SK-N-SH (cell line): ENCODE measurements at regions not wholly inside any gene's neighbourhood (a gene's known extent, or its start where the extent isn't known, plus 50 kb on each side); places are given as distances from the start of the nearest gene placed in this dataset.

ENCODE experiments used
- CTCF ChIA-PET: fragments of 300-600, 350-600 bp; formaldehyde crosslinking; extraction: SDS; loops from one replicate; lab custom pipeline; 2021; lab: Yijun Ruan, JAX
- POLR2A ChIA-PET: fragments of 350-600 bp; sonication (Branson Sonifier 250); formaldehyde crosslinking; extraction: SDS; loops from one replicate; lab custom pipeline; 2020; ENCODE audit warnings: antibody characterized with exemption, inconsistent platforms; lab: Yijun Ruan, JAX
- DNase-seq: peaks from one replicate; pipeline ENCODE4 v3.0.0; 2012
- H2AFZ ChIP-seq: fragments of 200-600 bp; sonication (generic); 2 replicates; pipeline ENCODE4 v1.8.1; 2016; ENCODE audit warnings: antibody characterized with exemption, mild to moderate bottlenecking, low read depth
- H3F3A ChIP-seq: fragments of 200-600 bp; sonication (generic); replicated peaks from 2 replicates; pipeline ENCODE3; 2016; ENCODE audit warnings: antibody characterized with exemption, mild to moderate bottlenecking; ENCODE audit not compliant: insufficient read depth
- H3K27ac ChIP-seq, 2 experiments: fragments of 200-500 bp in 1 of 2; fragments of 200-600 bp in 1 of 2; sonication (Bioruptor generic) in 1 of 2; sonication (generic), shearing (Covaris generic) in 1 of 2; 2 replicates each; pipeline versions ENCODE4 v1.5.1 to v1.6.1; 2014 to 2016; ENCODE audit warnings: low read depth in 2 of 2, inconsistent platforms in 1 of 2, low read length in 1 of 2, mild to moderate bottlenecking in 1 of 2, mixed read lengths in 1 of 2
- H3K27me3 ChIP-seq: fragments of 200-600 bp; sonication (generic), shearing (Covaris generic); 2 replicates; pipeline ENCODE4 v1.6.1; 2016; ENCODE audit warnings: mixed run types; ENCODE audit not compliant: insufficient read depth
- H3K36me3 ChIP-seq, 2 experiments: fragments of 200-500 bp in 1 of 2; fragments of 200-600 bp in 1 of 2; sonication (Bioruptor generic) in 1 of 2; sonication (generic) in 1 of 2; replicated peaks in 1 of 2; 2 replicates each; pipeline versions ENCODE3 to v1.5.1; 2014 to 2016; ENCODE audit warnings: low read length in 1 of 2, mild to moderate bottlenecking in 1 of 2; ENCODE audit not compliant: insufficient read depth in 2 of 2, control insufficient read depth in 1 of 2
- H3K4me1 ChIP-seq, 2 experiments: fragments of 200-500 bp in 1 of 2; fragments of 200-600 bp in 1 of 2; sonication (Bioruptor generic) in 1 of 2; sonication (generic), shearing (Covaris generic) in 1 of 2; 2 replicates each; pipeline versions ENCODE4 v1.5.1 to v1.6.1; 2014 to 2016; ENCODE audit warnings: low read depth in 1 of 2, low read length in 1 of 2, mixed run types in 1 of 2; ENCODE audit not compliant: insufficient read depth in 2 of 2, control insufficient read depth in 1 of 2
- H3K4me2 ChIP-seq: fragments of 200-600 bp; sonication (generic), shearing (Covaris generic); 2 replicates; pipeline ENCODE4 v1.6.1; 2017; ENCODE audit warnings: mixed run types
- H3K4me3 ChIP-seq, 2 experiments: fragments of 200-500 bp in 1 of 2; fragments of 200-600 bp in 1 of 2; sonication (Bioruptor generic) in 1 of 2; sonication (generic), shearing (Covaris generic) in 1 of 2; 2 replicates each; pipeline versions ENCODE4 v1.5.1 to v1.8.1; 2014 to 2016; ENCODE audit warnings: low read depth in 2 of 2, inconsistent platforms in 1 of 2, low read length in 1 of 2, mild to moderate bottlenecking in 1 of 2, mixed read lengths in 1 of 2, moderate library complexity in 1 of 2
- H3K79me2 ChIP-seq: fragments of 200-600 bp; sonication (generic); 2 replicates; pipeline ENCODE4 v1.8.1; 2017; ENCODE audit warnings: mild to moderate bottlenecking; ENCODE audit not compliant: insufficient read depth
- H3K9ac ChIP-seq: fragments of 200-600 bp; sonication (generic); 2 replicates; pipeline ENCODE4 v1.6.1; 2017; ENCODE audit warnings: mixed run types
- H3K9me2 ChIP-seq: fragments of 200-600 bp; sonication (generic); 2 replicates; pipeline ENCODE4 v1.6.1; 2017; ENCODE audit warnings: mixed run types
- H3K9me3 ChIP-seq: fragments of 200-600 bp; sonication (generic); 2 replicates; pipeline ENCODE4 v1.6.1; 2017; ENCODE audit warnings: mixed run types, mild to moderate bottlenecking, moderate library complexity
- H4K20me1 ChIP-seq: fragments of 200-600 bp; sonication (generic); 2 replicates; pipeline ENCODE4 v1.6.1; 2017; ENCODE audit warnings: mild to moderate bottlenecking, mixed run types; ENCODE audit not compliant: insufficient read depth
- ELF1 ChIP-seq: IDR thresholded peaks from 2 replicates; pipeline ENCODE4 v1.4.0; 2012
- EP300 ChIP-seq, 2 experiments: IDR thresholded peaks; 2 replicates each; pipeline versions ENCODE4 v1.4.0 to v1.6.1; 2012; ENCODE audit warnings: borderline replicate concordance in 1 of 2, low read depth in 1 of 2, low read length in 1 of 2
- FOSL2 ChIP-seq: IDR thresholded peaks from 2 replicates; pipeline ENCODE4 v1.4.0; 2012; ENCODE audit warnings: low read depth, mild to moderate bottlenecking, moderate library complexity, borderline replicate concordance
- FOXM1 ChIP-seq: IDR thresholded peaks from 2 replicates; pipeline ENCODE4 v1.4.0; 2012; ENCODE audit warnings: low read depth, mild to moderate bottlenecking
- JUND ChIP-seq: IDR thresholded peaks from 2 replicates; pipeline ENCODE4 v1.4.0; 2012
- MEF2A ChIP-seq: IDR thresholded peaks from 2 replicates; pipeline ENCODE4 v1.4.0; 2012; ENCODE audit warnings: low read depth, borderline replicate concordance
- MXI1 ChIP-seq: IDR thresholded peaks from 2 replicates; pipeline ENCODE4 v1.6.1; 2012; ENCODE audit warnings: mild to moderate bottlenecking, low read depth, low read length, improper control_type of control experiment
- NFIC ChIP-seq: IDR thresholded peaks from 2 replicates; pipeline ENCODE4 v1.4.0; 2012; ENCODE audit warnings: borderline replicate concordance
- NRF1 ChIP-seq: IDR thresholded peaks from 2 replicates; pipeline ENCODE4 v1.6.1; 2012; ENCODE audit warnings: low read depth, mild to moderate bottlenecking, low read length
- POLR2AphosphoS5 ChIP-seq: IDR thresholded peaks from 2 replicates; pipeline ENCODE4 v1.6.1; 2012; ENCODE audit warnings: low read depth, low read length
- RAD21 ChIP-seq: IDR thresholded peaks from 2 replicates; pipeline ENCODE4 v1.6.1; 2012; ENCODE audit warnings: mild to moderate bottlenecking, low read length
- RFX5 ChIP-seq: IDR thresholded peaks from 2 replicates; pipeline ENCODE4 v1.6.1; 2012; ENCODE audit warnings: mild to moderate bottlenecking, improper control_type of control experiment, low read length
- RXRA ChIP-seq: IDR thresholded peaks from 2 replicates; pipeline ENCODE4 v1.4.0; 2012; ENCODE audit warnings: low read depth, mild to moderate bottlenecking, borderline replicate concordance
- SIN3A ChIP-seq: IDR thresholded peaks from 2 replicates; pipeline ENCODE4 v1.6.1; 2012; ENCODE audit warnings: low read depth, mild to moderate bottlenecking, low read length, moderate library complexity, borderline replicate concordance
- TAF1 ChIP-seq: IDR thresholded peaks from 2 replicates; pipeline ENCODE4 v1.6.1; 2012; ENCODE audit warnings: low read depth, mild to moderate bottlenecking, low read length, moderate library complexity, borderline replicate concordance
- TCF12 ChIP-seq: IDR thresholded peaks from 2 replicates; pipeline ENCODE4 v1.4.0; 2012
- TEAD4 ChIP-seq: IDR thresholded peaks from 2 replicates; pipeline ENCODE4 v1.4.0; 2012; ENCODE audit warnings: mild to moderate bottlenecking, borderline replicate concordance; ENCODE audit not compliant: insufficient read depth
- YY1 ChIP-seq: IDR thresholded peaks from 2 replicates; pipeline ENCODE4 v1.4.0; 2012; ENCODE audit warnings: low read depth, mild to moderate bottlenecking
- WGBS: methylation state at CpG from one replicate; pipeline ENCODE4 v1.1.6; 2017; ENCODE audit warnings: low lambda C conversion rate; 5-methylcytosine and 5-hydroxymethylcytosine counted together
- TF ChIP-seq, protein P1 (sequence below): IDR thresholded peaks from 2 replicates; pipeline ENCODE4 v1.4.0; 2012; ENCODE audit warnings: low read depth
- TF ChIP-seq, protein P2 (sequence below): fragments of 150-350 bp; IDR thresholded peaks from 2 replicates; pipeline ENCODE4 v1.6.1; 2017; ENCODE audit warnings: antibody characterized with exemption, low read length, low read depth, borderline replicate concordance
- TF ChIP-seq, protein P3 (sequence below): IDR thresholded peaks from 2 replicates; pipeline ENCODE4 v1.4.0; 2012; ENCODE audit warnings: low read depth, borderline replicate concordance
- TF ChIP-seq, protein P4 (sequence below): fragments of 150-350 bp; IDR thresholded peaks from 2 replicates; pipeline ENCODE4 v1.6.1; 2016; ENCODE audit warnings: mild to moderate bottlenecking, low read depth, low read length
- TF ChIP-seq, protein P5 (sequence below): IDR thresholded peaks from 2 replicates; pipeline ENCODE4 v1.6.1; 2012; ENCODE audit warnings: mild to moderate bottlenecking, low read depth, low read length, moderate library complexity

DNA sequence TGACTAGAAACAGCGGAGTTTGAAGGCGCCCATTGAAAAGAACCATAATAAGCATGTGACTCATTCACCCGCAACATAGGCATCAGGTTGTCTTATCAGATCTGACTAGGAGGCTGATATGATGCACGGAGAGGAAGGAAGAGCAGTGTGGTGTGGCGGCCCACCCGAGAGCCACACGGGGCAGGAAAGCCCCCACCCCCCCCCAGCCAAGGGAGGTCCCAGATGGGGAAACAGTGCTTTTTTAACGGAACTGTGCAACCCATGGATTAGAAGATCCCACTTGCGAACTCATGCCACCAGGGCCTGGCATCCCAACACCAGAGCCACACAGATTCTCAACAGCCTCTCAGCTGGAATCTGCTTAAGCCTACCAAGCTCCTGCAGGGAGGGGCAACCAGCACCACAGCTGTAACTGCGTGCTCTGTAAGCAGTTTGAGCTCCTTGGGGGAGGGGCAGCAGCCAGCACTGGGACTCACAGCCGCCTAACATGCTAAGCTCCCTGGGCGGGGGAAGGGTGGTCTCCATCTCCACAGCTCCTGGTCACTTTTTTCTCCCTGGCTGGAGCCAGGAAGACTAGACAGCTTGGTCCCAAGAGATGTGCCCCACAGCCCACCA, 466.2 kb downstream of the PDGFC start (continued):
- peak; percentile 38; the same call in 1 of the 2 replicates for TF ChIP-seq YY1
- no peak for TF ChIP-seq RAD21
- TF ChIP-seq ELF1, result no peak
- no peak; the same call in 1 of the 2 replicates for TF ChIP-seq TAF1
- TF ChIP-seq TCF12, result peak; percentile 80
- TF ChIP-seq, protein P1, sequence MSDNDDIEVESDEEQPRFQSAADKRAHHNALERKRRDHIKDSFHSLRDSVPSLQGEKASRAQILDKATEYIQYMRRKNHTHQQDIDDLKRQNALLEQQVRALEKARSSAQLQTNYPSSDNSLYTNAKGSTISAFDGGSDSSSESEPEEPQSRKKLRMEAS, result peak; percentile 26; the same call in 1 of the 2 replicates
- TF ChIP-seq, protein P2, sequence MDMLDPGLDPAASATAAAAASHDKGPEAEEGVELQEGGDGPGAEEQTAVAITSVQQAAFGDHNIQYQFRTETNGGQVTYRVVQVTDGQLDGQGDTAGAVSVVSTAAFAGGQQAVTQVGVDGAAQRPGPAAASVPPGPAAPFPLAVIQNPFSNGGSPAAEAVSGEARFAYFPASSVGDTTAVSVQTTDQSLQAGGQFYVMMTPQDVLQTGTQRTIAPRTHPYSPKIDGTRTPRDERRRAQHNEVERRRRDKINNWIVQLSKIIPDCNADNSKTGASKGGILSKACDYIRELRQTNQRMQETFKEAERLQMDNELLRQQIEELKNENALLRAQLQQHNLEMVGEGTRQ, result no peak
- no peak for TF ChIP-seq TEAD4
- TF ChIP-seq NRF1, result no peak
- TF ChIP-seq POLR2AphosphoS5, result no peak

DNA sequence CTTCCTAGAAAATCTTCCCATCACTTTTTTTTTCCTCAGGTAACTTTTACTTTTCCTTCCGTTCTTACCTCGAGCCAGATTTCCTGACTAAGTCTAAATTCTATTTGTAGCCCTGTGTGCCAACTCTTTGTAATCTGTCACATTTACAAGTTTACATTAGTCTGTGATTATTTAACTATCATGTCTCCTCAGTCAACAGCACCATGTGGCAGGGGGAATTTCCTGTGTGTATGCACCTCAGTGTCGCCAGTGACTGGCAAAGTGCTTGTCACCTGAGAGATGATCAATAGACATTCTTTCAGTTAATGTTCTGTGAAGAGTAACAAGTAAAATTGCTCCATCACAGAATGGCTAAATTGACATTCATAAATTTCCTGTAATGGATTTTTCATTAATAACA, 468.5 kb downstream of the PDGFC start:
- Histone ChIP-seq H2AFZ (no peak overlapping the region), H4K20me1 (no peaks in the 10 kb centered on the region), H3K4me1 (peaks cover 0 to 10% of the 10 kb centered on the region in 2 experiments; a peak in 2 of 4 replicates), H3F3A (peaks cover 6% of the 10 kb centered on the region), H3K4me2 (no peak overlapping the region), H3K27ac (no peak overlapping the region), H3K9me3 (no peaks in the 10 kb centered on the region), H3K9me2 (no peaks in the 10 kb centered on the region), H3K79me2 (no peaks in the 10 kb centered on the region), H3K9ac (no peak overlapping the region), H3K36me3 (no peaks in the 10 kb centered on the region), H3K27me3 (no peaks in the 10 kb centered on the region), H3K4me3 (no peak overlapping the region)
- 77% methylated on average over 3 of the region's 3 CpGs for WGBS
- ChIA-PET CTCF (no interaction called here), POLR2A (no interaction called here)
- DNase-seq, result no peak
- TF ChIP-seq JUND (no peak), FOXM1 (no peak), POLR2AphosphoS5 (no peak), NRF1 (no peak), MXI1 (no peak), SIN3A (no peak), MEF2A (no peak), FOSL2 (no peak), RFX5 (no peak), RXRA (no peak), NFIC (no peak), EP300 (IDR thresholded peaks at IDR 0.05; ENCODE audit: borderline replicate concordance in 1 of 2, low read depth in 1 of 2, low read length in 1 of 2) (no peak), TAF1 (no peak)
- TF ChIP-seq, protein P3, sequence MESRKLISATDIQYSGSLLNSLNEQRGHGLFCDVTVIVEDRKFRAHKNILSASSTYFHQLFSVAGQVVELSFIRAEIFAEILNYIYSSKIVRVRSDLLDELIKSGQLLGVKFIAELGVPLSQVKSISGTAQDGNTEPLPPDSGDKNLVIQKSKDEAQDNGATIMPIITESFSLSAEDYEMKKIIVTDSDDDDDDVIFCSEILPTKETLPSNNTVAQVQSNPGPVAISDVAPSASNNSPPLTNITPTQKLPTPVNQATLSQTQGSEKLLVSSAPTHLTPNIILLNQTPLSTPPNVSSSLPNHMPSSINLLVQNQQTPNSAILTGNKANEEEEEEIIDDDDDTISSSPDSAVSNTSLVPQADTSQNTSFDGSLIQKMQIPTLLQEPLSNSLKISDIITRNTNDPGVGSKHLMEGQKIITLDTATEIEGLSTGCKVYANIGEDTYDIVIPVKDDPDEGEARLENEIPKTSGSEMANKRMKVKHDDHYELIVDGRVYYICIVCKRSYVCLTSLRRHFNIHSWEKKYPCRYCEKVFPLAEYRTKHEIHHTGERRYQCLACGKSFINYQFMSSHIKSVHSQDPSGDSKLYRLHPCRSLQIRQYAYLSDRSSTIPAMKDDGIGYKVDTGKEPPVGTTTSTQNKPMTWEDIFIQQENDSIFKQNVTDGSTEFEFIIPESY, result no peak
- TF ChIP-seq, protein P4, sequence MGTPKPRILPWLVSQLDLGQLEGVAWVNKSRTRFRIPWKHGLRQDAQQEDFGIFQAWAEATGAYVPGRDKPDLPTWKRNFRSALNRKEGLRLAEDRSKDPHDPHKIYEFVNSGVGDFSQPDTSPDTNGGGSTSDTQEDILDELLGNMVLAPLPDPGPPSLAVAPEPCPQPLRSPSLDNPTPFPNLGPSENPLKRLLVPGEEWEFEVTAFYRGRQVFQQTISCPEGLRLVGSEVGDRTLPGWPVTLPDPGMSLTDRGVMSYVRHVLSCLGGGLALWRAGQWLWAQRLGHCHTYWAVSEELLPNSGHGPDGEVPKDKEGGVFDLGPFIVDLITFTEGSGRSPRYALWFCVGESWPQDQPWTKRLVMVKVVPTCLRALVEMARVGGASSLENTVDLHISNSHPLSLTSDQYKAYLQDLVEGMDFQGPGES, result no peak
- TF ChIP-seq, protein P1, result no peak
- TF ChIP-seq, protein P5, sequence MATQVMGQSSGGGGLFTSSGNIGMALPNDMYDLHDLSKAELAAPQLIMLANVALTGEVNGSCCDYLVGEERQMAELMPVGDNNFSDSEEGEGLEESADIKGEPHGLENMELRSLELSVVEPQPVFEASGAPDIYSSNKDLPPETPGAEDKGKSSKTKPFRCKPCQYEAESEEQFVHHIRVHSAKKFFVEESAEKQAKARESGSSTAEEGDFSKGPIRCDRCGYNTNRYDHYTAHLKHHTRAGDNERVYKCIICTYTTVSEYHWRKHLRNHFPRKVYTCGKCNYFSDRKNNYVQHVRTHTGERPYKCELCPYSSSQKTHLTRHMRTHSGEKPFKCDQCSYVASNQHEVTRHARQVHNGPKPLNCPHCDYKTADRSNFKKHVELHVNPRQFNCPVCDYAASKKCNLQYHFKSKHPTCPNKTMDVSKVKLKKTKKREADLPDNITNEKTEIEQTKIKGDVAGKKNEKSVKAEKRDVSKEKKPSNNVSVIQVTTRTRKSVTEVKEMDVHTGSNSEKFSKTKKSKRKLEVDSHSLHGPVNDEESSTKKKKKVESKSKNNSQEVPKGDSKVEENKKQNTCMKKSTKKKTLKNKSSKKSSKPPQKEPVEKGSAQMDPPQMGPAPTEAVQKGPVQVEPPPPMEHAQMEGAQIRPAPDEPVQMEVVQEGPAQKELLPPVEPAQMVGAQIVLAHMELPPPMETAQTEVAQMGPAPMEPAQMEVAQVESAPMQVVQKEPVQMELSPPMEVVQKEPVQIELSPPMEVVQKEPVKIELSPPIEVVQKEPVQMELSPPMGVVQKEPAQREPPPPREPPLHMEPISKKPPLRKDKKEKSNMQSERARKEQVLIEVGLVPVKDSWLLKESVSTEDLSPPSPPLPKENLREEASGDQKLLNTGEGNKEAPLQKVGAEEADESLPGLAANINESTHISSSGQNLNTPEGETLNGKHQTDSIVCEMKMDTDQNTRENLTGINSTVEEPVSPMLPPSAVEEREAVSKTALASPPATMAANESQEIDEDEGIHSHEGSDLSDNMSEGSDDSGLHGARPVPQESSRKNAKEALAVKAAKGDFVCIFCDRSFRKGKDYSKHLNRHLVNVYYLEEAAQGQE, result no peak
- TF ChIP-seq, protein P2, result no peak
